Endodermal cell (in vitro differentiated cells): ENCODE measurements at regions not wholly inside any gene's neighbourhood (a gene's known extent, or its start where the extent isn't known, plus 50 kb on each side); places are given as distances from the start of the nearest gene placed in this dataset.
A peak's percentile ranks its signal among the peaks of the same experiment; 100 is the strongest.
"Not testable (repeated sequence)": the region's sequence is repeated elsewhere in the genome, so short reads cannot be mapped to it uniquely, and the experiment has no call there.

Experiments
- DNase-seq: peaks from one replicate; pipeline ENCODE4 v3.0.0-alpha.2; 2017
- H3K27ac ChIP-seq: 2 replicates; pipeline ENCODE4 v1.5.1; 2013; ENCODE audit warnings: mild to moderate bottlenecking, low read depth, low read length, moderate library complexity
- H3K27me3 ChIP-seq: 2 replicates; pipeline ENCODE4 v1.6.1; 2013; ENCODE audit warnings: mild to moderate bottlenecking, low read length, moderate library complexity; ENCODE audit not compliant: insufficient read depth, control insufficient read depth, poor library complexity, severe bottlenecking
- H3K36me3 ChIP-seq: 2 replicates; pipeline ENCODE4 v1.7.0; 2013; ENCODE audit warnings: mild to moderate bottlenecking, low read length, moderate library complexity; ENCODE audit not compliant: control insufficient read depth, insufficient read depth
- H3K4me1 ChIP-seq: one replicate; pipeline ENCODE4 v1.7.0; 2013; ENCODE audit warnings: low read length; ENCODE audit not compliant: control insufficient read depth, insufficient read depth
- H3K4me3 ChIP-seq: 2 replicates; pipeline ENCODE4 v1.5.1; 2013; ENCODE audit warnings: mild to moderate bottlenecking, low read length, moderate library complexity
- H3K9ac ChIP-seq: 2 replicates; pipeline ENCODE4 v1.6.1; 2013; ENCODE audit warnings: mild to moderate bottlenecking, low read length, moderate library complexity; ENCODE audit not compliant: poor library complexity, severe bottlenecking; ENCODE audit errors: extremely low read depth
- H3K9me3 ChIP-seq: 2 replicates; pipeline ENCODE4 v1.6.1; 2013; ENCODE audit warnings: mild to moderate bottlenecking, low read length, moderate library complexity; ENCODE audit not compliant: control insufficient read depth
- H3K27ac Mint-ChIP-seq: 2 replicates; pipeline ENCODE4 v1.8.0; 2020; ENCODE audit warnings: mixed read lengths
- H3K27me3 Mint-ChIP-seq: 2 replicates; pipeline ENCODE4 v1.8.0; 2021; ENCODE audit warnings: mild to moderate bottlenecking, mixed read lengths; ENCODE audit not compliant: insufficient read depth
- H3K36me3 Mint-ChIP-seq: 2 replicates; pipeline ENCODE4 v1.8.0; 2020; ENCODE audit warnings: low read depth, mixed read lengths
- H3K4me1 Mint-ChIP-seq: 2 replicates; pipeline ENCODE4 v1.8.0; 2020; ENCODE audit warnings: mixed read lengths
- H3K4me3 Mint-ChIP-seq: 2 replicates; pipeline ENCODE4 v1.8.0; 2020; ENCODE audit warnings: mild to moderate bottlenecking, moderate library complexity, mixed read lengths
- H3K9me3 Mint-ChIP-seq: 2 replicates; pipeline ENCODE4 v1.8.0; 2020; ENCODE audit warnings: mild to moderate bottlenecking, mixed read lengths
- WGBS, 2 experiments: methylation state at CpG; one replicate each; pipeline versions ENCODE4 v1.1.5 to v1.1.7; 2013; ENCODE audit warnings: missing lambda C conversion rate in 2 of 2, mixed read lengths in 1 of 2; ENCODE audit not compliant: insufficient coverage in 1 of 2, insufficient read length in 1 of 2; 5-methylcytosine and 5-hydroxymethylcytosine counted together
- TF ChIP-seq, protein P1 (sequence below): fragments of 200-600 bp; sonication (generic); conservative IDR thresholded peaks from 2 replicates; pipeline ENCODE4 v1.5.0; 2021; ENCODE audit warnings: antibody characterized with exemption, mild to moderate bottlenecking

- Mint-ChIP-seq H3K4me3 (no peak overlapping the region), H3K9me3 (peaks cover 73% of the 10 kb centered on the region), H3K27me3 (no peaks in the 10 kb centered on the region), H3K4me1 (peaks cover 9% of the 10 kb centered on the region), H3K27ac (no peak overlapping the region), H3K36me3 (peaks cover 3% of the 10 kb centered on the region)
- Histone ChIP-seq H3K9me3 (no peaks in the 10 kb centered on the region), H3K4me3 (no peak overlapping the region), H3K27ac (no peak overlapping the region), H3K27me3 (no peaks in the 10 kb centered on the region), H3K9ac (no peak overlapping the region), H3K36me3 (no peaks in the 10 kb centered on the region), H3K4me1 (no peaks in the 10 kb centered on the region)
- WGBS, 2 experiments, result 38% methylated on average over 14 of the region's 14 CpGs; no CpG with 5 or more reads in 1 of the 2 experiments
- TF ChIP-seq, protein P1, sequence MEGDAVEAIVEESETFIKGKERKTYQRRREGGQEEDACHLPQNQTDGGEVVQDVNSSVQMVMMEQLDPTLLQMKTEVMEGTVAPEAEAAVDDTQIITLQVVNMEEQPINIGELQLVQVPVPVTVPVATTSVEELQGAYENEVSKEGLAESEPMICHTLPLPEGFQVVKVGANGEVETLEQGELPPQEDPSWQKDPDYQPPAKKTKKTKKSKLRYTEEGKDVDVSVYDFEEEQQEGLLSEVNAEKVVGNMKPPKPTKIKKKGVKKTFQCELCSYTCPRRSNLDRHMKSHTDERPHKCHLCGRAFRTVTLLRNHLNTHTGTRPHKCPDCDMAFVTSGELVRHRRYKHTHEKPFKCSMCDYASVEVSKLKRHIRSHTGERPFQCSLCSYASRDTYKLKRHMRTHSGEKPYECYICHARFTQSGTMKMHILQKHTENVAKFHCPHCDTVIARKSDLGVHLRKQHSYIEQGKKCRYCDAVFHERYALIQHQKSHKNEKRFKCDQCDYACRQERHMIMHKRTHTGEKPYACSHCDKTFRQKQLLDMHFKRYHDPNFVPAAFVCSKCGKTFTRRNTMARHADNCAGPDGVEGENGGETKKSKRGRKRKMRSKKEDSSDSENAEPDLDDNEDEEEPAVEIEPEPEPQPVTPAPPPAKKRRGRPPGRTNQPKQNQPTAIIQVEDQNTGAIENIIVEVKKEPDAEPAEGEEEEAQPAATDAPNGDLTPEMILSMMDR, result no peak
- peak; percentile 54 for DNase-seq
Measured at GRCh38 chrX:18098763-18099162, 121.9 kb downstream of the BEND2 start.

GRCh38 chrX:18076434-18076833, 144.3 kb downstream of the BEND2 start:
- no peak overlapping the region for H3K27ac Mint-ChIP-seq
- Histone ChIP-seq H3K27ac (no peak overlapping the region), H3K4me3 (no peak overlapping the region), H3K9me3 (no peaks in the 10 kb centered on the region), H3K36me3 (no peaks in the 10 kb centered on the region), H3K4me1 (no peaks in the 10 kb centered on the region), H3K9ac (no peak overlapping the region), H3K27me3 (no peaks in the 10 kb centered on the region)
- H3K27me3 Mint-ChIP-seq, result peaks cover 2% of the 10 kb centered on the region
- peaks cover 55% of the 10 kb centered on the region for H3K9me3 Mint-ChIP-seq
- H3K36me3 Mint-ChIP-seq, result no peaks in the 10 kb centered on the region
- H3K4me1 Mint-ChIP-seq, result peaks cover 19% of the 10 kb centered on the region
- DNase-seq, result no peak
- TF ChIP-seq, protein P1, result no peak
- H3K4me3 Mint-ChIP-seq, result no peak overlapping the region

DNA sequence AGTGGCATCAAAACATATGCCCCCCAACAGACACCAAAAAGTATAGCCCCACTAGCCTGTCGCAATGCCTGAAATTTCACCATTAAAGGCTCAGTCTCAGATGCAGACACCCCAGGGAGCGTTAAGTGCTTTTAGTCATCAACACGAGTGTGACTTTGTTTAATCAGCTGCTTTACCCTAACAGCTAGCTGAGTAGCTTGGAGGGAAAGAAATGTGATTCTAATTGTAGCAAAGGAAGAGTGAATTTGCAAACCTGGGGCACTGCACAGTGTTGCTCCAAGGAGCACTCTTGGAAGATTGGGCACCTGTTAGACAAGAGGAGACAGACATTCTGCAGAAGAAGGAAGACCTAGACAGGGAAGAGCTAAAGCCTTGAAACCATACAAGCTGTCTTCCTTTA, 145.1 kb downstream of the BEND2 start:
- H3K27ac ChIP-seq, result no peak overlapping the region
- DNase-seq, result peak; percentile 53
- TF ChIP-seq, protein P1, result no peak
- Mint-ChIP-seq H3K4me1 (peaks cover 19% of the 10 kb centered on the region), H3K27ac (no peak overlapping the region), H3K36me3 (no peaks in the 10 kb centered on the region), H3K27me3 (peaks cover 2% of the 10 kb centered on the region), H3K9me3 (peaks cover 61% of the 10 kb centered on the region), H3K4me3 (no peak overlapping the region)
- no peaks in the 10 kb centered on the region for H3K4me1 ChIP-seq
- no peak overlapping the region for H3K4me3 ChIP-seq
- 33 to 37% methylated on average over 2 to 3 of the region's 3 CpGs for WGBS, 2 experiments
- H3K9me3 ChIP-seq, result no peaks in the 10 kb centered on the region
- H3K36me3 ChIP-seq, result no peaks in the 10 kb centered on the region
- H3K9ac ChIP-seq, result no peak overlapping the region
- H3K27me3 ChIP-seq, result no peaks in the 10 kb centered on the region

- H3K27me3 Mint-ChIP-seq, H3K36me3 Mint-ChIP-seq, H3K36me3 ChIP-seq, H3K9ac ChIP-seq, H3K27me3 ChIP-seq, H3K27ac ChIP-seq, H3K9me3 ChIP-seq, H3K27ac Mint-ChIP-seq, DNase-seq, H3K4me3 Mint-ChIP-seq, H3K4me3 ChIP-seq, H3K4me1 ChIP-seq, H3K4me1 Mint-ChIP-seq: not testable (repeated sequence)
- peaks cover 46% of the 10 kb centered on the region for H3K9me3 Mint-ChIP-seq
- WGBS, 2 experiments, result no CpG with 5 or more reads among the region's 3 CpGs
Measured at GRCh38 chrX:18068045-18068444, 152.6 kb downstream of the BEND2 start.
